ENCODE measurements at regions not wholly inside any gene's neighbourhood (a gene's known extent, or its start where the extent isn't known, plus 50 kb on each side); places are given as distances from the start of the nearest gene placed in this dataset.

GRCh38 chr6:43840490-43841218 is 70.6 kb downstream of the VEGFA start:
- DNase-seq = no peak

- DNase-seq = peak; percentile 1
Observed at GRCh38 chr6:43838276-43839036, 68.4 kb downstream of the VEGFA start.

GRCh38 chr6:43837507-43837906 is 67.5 kb downstream of the VEGFA start:
- DNase-seq = no peak

- DNase-seq = no peak
Observed at GRCh38 chr6:43836507-43837240, 66.7 kb downstream of the VEGFA start.

All from CD4-positive, alpha-beta T cell treated with Interleukin-21 for 1 hour (primary cell).